Forelimb muscle (tissue), 1 donor: ENCODE measurements at regions not wholly inside any gene's neighbourhood (a gene's known extent, or its start where the extent isn't known, plus 50 kb on each side); places are given as distances from the start of the nearest gene placed in this dataset.
"Not testable (repeated sequence)": the region's sequence is repeated elsewhere in the genome, so short reads cannot be mapped to it uniquely, and the experiment has no call there.

Experiments
- DNase-seq: peaks from one replicate; pipeline ENCODE4 v3.0.0-alpha.2; 2013; ENCODE audit warnings: low read depth

DNA sequence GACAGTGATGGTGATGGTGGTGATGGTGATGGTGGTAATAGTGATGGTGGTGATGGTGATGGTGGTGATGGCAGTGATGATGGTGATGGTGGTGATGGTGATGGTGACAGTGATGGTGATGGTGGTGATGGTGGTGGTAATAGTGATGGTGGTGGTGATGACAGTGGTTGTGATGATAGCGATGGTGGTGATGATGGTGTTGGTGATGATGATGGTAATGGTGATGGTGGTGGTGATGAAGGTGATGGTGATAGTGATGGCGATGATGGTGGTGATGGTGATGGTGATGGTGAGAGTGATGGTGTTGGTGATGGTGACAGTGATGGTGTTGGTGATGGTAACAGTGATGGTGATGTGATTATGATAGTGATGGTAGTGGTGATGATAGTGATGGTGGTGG, 94.3 kb downstream of the ASB1 start:
- DNase-seq = no peak

DNA sequence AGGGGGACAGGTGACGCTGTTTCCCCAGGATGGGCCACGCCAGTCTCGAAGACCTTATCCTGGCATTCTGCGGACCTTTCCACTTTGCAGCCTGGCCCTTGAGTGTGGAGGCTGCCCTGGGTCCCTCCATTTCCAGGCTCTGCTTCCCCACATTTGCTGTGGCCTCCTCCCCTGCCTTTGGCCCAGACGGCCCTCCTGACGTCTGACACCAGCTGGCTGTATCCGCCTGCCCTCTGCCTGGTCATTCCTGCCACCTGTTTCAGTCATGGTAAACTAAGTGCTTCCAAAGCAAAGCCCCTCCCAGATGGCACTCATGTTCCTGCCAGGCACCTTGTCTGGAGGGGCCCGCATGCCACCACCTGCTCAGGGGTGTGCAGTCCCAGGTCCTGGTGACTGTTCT, 95.1 kb downstream of the ASB1 start:
- DNase-seq = no peak

DNA sequence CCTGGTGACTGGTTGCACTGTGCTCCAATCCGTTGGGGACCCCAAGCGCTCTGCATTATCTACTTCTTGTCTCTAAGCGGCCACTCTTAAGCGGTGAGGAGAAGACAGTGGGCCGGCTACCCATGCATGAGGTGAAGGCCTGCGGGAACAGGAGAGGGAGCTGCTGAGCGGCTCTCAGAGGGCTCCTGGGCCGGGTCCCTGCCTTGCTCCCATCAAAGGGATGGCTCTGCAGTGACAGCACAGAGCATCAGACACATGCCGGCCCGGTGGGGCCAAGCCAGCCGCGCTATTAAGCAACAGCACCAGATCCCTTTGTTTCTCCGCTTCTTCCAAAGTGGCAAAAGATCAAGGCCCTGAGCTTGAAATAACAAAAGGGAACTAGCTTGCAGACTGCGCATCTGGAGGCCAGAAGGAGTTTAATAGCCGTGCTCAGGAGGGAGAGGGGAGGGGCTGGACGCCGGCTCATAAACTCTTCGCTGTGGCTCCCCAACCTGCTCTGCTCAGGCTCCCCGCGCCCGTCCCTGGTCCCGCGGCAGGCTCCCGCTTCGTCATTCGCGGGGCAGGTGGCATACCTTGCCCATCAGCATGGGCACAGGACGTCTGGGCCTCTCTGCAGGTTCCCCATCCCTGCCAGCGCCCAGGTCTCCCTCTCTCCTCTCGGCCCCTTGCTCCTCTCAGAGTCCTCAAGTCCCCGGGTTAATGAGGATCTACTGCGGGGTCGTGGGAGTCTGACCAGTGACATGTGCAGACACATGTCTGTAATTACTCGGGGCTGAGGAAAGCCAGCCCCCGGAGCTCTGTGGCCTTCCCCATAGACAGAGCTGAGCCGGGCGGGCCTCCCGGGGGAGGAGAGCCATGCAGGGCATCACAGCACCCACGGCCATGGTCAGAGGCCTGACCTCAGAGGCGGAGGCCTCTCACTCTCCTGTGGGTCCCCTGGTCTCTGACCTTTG, 96.7 kb downstream of the ASB1 start:
- DNase-seq = peak; percentile 44

DNA sequence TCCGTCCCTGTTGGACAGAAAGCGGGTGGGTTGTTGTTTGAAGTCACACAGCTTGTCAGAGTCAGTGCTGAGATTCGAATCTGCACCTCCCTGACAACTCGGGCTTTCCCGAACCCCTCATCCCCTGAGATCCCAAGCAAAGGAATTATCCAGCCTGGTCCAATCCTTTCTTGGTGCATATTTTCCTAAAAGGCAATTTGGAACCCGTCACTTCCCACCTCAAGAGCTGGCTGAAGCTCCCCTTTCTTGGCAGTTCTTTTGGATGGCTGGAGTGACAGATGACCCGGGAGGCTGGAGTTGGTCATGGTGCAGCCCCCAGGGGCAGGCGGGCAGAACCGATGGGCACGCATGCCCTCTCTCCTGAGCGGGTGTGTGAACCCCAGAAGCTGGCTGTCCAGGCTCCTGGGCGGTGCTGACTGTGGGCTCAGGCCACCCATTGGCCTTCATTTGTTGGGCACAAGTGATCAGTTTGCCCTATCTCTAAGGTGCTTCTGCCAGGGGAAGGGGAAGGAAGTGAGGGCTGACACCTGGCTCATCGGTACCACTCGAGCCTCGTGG, 97.8 kb downstream of the ASB1 start:
- DNase-seq = no peak

DNA sequence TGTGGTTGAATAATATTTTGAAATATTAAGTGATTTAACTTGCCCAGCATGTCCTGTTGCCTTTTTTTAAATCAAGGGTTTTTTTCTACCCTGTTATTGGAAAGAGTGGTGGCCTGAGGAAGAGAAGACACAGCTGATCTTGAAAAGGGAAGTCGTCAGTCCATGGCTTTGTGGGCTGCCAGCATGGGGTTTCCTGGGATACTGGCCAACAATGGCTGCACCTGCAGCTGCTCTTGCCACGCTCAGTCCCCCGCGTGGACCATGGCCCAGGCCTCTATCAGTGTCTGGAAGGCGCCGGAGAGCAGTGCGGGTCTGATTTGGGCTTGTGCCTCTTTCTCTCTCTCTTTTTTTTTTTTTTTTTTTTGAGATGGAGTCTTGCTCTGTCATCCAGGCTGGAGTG, 99.3 kb downstream of the ASB1 start:
- no peak for DNase-seq

DNA sequence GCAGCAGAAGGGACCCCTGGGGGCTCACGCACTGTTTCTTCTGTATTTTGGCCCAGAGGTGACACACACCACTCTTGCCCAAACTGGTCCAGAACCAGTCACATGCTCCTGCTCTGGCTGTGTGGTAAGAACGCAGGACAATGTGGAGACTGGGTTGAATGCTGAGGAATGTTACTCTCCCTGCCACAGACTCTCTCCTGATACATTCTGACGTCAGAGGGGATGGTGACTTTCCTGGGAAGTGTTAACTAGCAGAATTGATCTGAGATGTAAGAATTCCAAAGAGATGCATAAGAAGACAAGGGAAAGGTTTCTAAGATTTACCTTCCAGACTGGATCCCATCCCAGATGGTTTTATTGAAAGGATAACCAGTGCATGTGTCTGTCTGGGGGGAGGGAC, 100.8 kb downstream of the ASB1 start:
- no peak for DNase-seq

DNA sequence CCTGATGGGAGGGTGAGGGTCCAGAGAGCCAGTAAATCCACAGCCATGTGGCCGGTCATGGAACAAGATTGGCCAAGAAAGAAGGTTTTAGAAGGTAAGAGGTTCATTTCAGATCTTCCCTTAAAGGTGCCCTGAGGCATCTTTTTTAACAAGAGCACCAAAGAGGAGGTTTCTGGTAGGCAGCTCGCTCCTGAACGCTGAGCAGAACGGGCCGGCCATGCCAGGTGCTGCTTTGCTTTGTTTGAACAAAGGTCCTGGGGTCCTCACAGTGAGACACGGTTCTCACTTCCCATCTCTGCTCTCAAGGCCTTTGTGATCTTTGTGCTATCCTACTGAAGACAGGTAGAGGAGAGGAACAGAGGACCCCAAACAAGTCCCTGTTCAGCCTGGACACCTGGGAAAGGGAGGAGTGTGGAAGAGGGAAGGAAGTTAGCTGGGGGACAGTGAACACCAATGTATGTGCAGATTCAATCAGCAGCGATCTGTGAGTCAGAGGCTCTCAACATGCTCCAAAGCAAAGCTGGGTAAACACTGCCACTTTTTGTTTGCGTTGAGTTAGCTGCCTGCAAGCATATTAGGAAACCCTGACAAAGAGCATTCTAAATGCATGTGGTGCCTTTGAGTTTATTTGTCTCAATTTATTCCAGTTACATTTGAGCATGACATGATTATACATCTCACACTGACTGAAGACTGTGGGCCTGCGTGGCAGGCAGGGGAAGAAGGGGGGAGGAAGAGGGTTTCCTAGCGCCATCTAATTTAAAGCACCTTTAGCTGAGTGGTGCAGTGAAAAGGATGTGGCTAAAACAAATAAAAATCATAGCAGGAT, 102.4 kb downstream of the ASB1 start:
- no peak for DNase-seq

DNA sequence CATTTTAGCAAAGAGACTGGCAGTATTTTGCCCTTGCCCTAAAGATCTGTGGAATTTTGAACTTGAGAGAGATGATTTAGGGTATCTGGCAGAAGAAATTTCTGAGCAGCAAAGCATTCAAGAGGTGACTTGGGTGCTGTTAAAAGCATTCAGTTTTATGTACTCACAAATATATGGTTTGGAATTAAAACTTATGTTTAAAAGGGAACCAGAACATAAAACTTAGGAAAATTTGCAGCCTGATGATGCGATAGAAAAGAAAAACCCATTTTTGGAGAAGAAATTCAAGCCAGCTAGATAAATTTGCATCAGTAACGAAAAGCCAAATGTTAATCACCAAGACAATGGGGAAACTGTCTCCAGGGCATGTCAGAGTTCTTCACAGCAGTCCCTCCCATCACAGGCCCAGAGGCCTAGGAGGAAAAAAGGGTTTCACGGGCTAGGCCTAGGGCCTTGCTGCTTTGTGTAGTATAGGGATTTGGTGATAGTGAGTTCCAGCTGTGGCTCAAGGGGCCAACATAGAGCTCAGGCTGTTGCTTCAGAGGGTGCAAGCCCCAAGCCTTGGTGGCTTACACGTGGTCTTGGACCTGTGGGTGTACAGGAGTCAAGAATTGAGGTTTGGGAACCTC, 104.4 kb downstream of the ASB1 start:
- not testable (repeated sequence) for DNase-seq

DNA sequence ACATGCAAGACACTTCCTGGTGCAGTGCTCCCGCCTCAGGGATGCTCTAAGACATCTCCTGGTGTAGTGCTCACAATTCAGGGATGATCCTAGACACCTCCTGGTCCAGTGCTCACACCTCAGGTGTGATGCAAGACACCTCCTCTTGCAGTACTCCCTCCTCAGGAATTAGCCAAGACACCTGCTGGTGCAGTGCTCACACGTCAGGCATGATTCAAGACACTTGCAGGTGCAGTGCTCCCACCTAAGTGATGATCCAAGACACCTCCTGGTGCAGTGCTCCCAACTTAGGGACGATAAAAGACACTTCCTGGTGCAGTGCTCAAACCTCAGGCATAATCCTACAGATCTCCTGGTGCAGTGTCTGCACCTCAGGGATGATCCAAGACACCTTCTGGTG, 117.0 kb downstream of the ASB1 start:
- DNase-seq = not testable (repeated sequence)

DNA sequence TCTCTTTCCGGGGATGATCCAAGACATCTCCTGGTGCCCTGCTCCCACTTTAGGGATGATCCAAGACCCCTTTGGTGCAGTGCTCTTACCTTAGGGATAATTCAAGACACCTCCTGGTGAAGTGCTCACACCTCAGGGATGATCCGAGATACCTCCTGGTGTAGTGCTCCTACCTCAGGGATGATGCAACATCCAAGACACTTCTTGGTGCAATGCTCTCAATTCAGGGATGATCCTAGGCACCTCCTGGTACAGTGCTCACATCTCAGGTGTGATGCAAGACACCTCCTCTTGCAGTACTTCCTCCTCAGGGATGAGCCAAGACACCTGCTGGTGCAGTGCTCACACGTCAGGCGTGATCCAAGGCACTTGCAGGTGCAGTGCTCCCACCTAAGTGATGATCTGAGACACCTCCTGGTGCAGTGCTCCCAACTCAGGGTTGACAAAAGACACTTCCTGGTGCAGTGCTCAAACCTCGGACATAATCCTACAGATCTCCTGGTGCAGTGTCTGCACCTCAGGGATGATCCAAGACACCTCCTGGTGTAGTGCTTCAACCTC, 122.3 kb downstream of the ASB1 start:
- no peak for DNase-seq

DNA sequence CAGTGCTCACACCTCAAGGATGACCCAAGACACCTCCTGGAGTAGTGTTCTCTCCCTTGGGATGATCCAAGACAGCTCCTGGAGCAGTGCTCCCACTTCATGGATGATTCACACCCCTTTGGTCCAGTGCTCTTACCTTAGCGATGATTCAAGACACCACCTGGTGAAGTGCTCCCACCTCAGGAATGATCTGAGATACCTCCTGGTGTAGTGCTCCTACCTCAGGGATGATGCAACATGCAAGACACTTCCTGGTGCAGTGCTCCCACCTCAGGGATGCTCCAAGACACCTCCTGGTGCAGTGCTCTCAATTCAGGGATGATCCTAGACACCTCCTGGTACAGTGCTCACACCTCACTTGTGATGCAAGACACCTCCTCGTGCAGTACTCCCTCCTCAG, 123.1 kb downstream of the ASB1 start:
- DNase-seq = no peak

DNA sequence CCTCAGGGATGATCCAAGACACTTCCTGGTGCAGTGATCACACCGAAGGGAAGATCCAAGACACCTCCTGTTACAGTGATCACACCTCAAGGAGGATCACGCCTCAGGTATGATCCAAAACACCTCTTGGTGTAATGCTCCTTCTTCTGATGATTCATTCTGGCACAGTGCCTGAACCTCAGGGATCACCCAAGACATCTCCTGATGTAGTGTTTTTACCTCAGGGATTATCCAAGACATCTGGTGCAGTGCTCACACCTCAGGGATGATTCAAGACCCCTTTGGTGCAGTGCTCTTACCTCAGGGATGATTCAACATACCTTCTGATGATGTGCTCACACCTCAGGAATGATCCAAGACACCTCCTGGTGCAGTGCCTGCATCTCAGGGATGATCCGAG, 124.4 kb downstream of the ASB1 start:
- DNase-seq = no peak

DNA sequence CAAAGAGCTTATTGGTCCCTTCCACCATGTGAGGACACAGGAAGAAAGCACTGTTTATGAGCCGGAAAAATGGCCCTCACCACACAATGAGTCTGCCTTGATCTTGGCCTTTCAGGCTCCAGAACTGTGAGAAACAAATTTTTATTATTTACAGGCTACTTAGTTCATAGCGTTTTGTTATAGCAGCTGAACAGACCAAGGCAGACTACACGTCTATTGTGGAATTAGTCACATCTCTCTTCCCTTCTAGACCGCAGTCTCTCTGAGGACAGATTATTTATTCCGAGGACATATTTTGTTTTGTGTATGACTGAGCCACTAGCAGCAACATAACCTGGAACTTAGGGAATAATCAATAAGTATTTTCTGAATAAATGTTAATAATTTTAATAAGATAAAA, 125.5 kb downstream of the ASB1 start:
- no peak for DNase-seq

DNA sequence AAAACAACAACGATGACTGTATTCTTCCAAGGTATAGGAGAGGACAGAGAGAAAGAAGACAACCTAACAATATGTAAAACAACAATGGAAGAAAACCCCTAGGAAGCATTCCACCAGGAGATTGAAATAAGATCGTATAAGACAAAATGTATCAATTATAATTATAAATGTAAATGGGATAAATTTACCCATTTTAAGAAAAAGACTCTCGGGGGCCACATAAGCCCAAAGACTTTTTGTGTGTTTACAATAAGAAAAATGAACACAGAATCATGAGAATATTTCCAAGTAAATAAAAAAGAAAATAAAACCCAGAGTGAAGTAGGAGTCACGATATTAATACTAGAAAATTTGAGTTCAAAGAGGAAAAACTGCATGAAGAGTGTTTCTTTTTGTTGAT, 126.4 kb downstream of the ASB1 start:
- DNase-seq = no peak

DNA sequence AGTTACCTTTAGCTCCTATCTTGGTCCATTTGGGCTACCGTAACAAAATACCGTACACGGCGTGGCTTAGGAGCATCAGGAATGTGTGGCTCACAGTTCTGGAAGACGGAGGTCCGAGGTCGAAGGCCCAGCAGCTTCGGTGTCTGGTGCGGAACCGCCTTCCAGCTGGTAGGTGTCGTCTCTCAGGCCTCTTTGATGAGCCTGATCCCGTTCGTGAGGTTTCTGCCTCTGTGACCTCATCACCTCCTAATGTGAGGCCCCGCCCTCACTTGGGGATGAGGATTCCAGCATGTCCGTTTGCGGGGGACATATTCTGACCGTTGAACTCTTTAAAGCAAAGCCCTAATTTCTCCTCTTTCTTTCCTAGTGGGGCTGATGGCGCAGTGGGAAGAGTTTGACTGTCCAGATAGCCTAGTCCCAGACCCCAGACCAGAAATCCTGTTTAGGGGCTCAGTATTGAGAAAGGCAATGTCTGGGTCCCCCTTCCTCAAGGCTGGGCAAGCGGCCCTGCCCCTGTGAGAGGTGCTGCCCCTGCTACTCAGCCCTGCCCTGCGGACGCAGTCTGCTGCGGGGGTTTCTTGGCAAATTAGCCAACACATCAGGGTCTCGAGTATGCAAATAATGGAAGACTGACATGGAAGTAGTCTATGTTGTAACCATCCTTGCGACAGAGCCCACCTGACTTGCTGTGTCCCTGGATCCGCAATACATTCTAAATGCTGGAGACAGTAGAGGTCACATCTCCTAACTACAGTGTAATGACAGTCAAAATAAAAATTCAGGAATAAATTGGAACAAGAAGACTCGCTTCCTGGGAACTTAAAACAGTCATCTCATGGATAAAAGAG, 128.0 kb downstream of the ASB1 start:
- DNase-seq = no peak

DNA sequence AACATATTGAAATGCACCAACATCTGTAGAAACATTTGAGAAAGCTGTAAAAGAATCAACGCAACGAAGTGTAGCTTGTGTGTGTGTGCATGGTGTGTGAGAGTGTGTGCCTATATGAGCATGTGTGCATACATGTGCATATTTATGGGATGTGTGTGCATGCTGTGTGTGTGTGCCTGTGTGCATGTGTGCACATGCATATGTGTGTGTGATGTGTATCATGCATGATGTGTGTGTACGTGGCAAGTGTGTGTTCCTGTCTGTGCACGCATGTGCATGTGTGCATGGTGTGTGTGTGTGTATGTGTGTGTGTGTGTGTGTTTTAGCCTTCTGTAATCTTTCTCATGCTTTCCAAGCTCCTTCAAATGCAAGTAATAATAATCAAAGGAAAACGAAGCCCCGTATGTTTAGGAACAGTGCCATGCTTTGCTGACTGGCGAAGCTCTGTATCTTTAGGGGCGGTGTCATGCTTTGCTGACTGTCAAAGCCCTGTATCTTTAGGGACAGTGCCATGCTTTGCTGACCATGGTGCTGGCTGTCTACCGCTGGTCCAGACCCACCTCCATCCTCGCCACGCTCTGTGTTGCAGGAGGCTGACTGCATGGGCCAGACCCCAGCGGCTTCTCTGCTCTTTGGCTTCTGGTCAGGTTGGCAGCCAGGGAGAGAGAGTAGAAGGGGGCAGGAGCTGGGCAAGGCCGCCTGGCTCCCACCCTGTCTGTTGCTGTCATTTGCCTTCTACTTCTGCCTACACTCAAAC, 129.2 kb downstream of the ASB1 start:
- DNase-seq = no peak

DNA sequence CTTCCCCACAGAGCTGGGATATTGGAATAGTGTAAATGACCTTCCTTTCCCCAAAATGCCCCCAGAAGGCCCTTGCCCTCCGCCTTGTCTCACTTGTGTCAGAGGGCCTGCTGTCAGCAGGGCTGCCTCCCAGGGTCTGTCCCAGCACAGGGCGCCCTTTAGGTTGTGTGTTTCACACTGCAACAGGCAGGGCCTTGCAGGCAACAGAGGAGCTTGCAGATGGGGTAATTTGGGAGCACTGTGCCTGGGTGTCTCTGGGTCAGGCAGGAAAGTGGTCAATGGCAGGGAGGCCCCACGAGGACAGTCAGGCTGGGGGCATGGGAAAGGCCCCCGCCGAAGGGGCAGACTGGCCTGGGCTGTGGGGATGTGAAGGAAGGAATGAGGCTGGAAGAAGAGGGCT, 130.7 kb downstream of the ASB1 start:
- DNase-seq = no peak

DNA sequence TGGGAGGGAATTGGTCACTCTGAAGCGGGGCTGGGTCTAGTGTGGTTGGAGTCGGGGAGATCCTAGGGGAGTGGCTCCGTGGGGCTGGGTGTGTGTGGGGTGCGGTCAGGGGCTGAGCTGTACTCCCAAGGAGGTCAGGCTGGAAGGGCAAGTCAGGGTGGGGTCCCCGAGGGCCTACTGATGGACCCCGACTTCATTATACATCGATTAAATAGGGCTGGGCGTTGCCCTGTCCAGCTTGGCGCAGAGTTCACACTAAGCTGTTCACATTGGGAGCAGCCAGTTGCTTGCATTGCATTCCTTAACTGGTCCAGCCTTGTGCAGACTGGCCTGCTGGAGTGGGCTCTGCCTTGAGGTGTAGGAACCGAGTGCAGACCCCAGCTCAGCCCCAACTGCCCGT, 131.2 kb downstream of the ASB1 start:
- no peak for DNase-seq

DNA sequence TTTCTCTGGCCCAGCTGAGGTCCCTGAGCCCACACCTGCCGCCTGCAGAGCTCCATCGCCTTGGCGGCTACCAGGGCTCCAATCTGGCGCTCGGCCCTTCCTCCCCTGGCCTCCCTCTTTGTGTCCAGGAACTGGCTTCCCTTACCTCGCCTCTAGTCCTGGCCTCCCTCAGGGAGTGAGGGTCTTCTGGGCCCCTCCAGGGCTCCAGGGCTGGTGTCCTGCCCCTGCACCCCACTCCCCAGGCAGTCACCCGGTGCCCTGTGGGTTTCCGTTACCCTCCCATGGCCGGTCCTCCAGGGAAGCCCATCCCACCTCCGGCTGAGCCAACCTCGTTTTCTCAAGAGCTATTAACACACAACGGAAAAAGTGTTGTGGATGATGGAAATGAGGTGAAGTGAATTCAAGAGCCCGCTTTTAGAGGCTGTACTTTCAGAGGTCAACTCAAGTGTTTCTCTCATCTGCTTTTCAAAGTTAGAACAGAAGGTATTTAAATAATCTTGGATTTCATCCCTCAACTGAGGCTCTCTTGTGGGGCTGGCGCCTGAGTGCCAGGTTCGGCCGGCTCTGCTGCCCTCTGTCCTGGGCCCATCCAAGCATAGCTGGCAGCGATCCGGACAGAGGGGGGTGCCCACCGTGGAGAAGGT, 131.9 kb downstream of the ASB1 start:
- no peak for DNase-seq

DNA sequence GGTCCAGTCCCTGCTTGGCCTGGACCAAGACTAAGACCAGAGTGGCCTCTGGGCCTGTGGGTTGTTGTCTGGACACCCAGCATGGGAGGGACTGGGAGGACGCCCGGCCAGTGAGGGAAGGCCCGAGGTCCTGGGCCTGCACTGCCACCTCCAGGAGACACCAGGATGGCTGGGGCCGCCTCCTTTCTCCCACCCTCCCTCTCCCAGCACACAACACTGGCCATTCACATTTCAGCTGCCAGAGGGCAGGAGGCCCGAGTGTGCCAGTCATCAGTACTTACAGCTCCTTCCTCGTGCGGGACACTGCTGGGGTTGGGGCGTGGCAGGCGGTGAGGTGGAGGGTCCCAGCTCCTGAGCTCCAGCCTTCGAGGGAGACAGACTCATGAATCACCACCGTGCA, 133.5 kb downstream of the ASB1 start:
- DNase-seq = no peak
